Hepatocyte (in vitro differentiated cells): ENCODE measurements at regions not wholly inside any gene's neighbourhood (a gene's known extent, or its start where the extent isn't known, plus 50 kb on each side); places are given as distances from the start of the nearest gene placed in this dataset.

Experiments used
- DNase-seq: peaks from one replicate; pipeline ENCODE4 v3.0.0-alpha.2; 2016; ENCODE audit warnings: low spot score
- H2AFZ ChIP-seq: fragments of 200-600 bp; sonication (generic); 2 replicates; pipeline ENCODE4 v1.6.0; 2016; ENCODE audit warnings: antibody characterized with exemption, mild to moderate bottlenecking
- H3K27ac ChIP-seq: fragments of 200-600 bp; sonication (generic); 2 replicates; pipeline ENCODE4 v1.5.1; 2016; ENCODE audit warnings: mild to moderate bottlenecking
- H3K27me3 ChIP-seq: fragments of 200-600 bp; sonication (generic); 2 replicates; pipeline ENCODE4 v1.6.1; 2016
- H3K36me3 ChIP-seq: fragments of 200-600 bp; sonication (generic); replicated peaks from 2 replicates; pipeline ENCODE4 v1.5.1; 2016; ENCODE audit warnings: low read depth; ENCODE audit not compliant: insufficient read depth
- H3K4me1 ChIP-seq: fragments of 200-600 bp; sonication (generic); 2 replicates; pipeline ENCODE4 v1.5.1; 2016; ENCODE audit warnings: mild to moderate bottlenecking, moderate library complexity; ENCODE audit not compliant: insufficient read depth
- H3K4me2 ChIP-seq: fragments of 200-600 bp; sonication (generic); 2 replicates; pipeline ENCODE4 v1.6.0; 2016
- H3K4me3 ChIP-seq: fragments of 200-600 bp; sonication (generic); 2 replicates; pipeline ENCODE4 v1.5.1; 2016; ENCODE audit warnings: mild to moderate bottlenecking
- H3K79me2 ChIP-seq: fragments of 200-600 bp; sonication (generic); 2 replicates; pipeline ENCODE4 v1.6.0; 2017; ENCODE audit warnings: mild to moderate bottlenecking
- H3K9me2 ChIP-seq: fragments of 200-600 bp; sonication (generic); replicated peaks from 2 replicates; pipeline ENCODE4 v1.6.0; 2017; ENCODE audit warnings: mild to moderate bottlenecking; ENCODE audit not compliant: insufficient read depth
- H3K9me3 ChIP-seq: fragments of 200-600 bp; sonication (generic); 2 replicates; pipeline ENCODE4 v1.5.1; 2016; ENCODE audit warnings: low read depth, mild to moderate bottlenecking
- H4K20me1 ChIP-seq: fragments of 200-600 bp; sonication (generic); 2 replicates; pipeline ENCODE4 v1.6.0; 2016; ENCODE audit warnings: mild to moderate bottlenecking; ENCODE audit not compliant: insufficient read depth, poor library complexity, severe bottlenecking
- CTCF ChIP-seq: fragments of 200-600 bp; sonication (generic); IDR thresholded peaks from 2 replicates; pipeline ENCODE4 v1.5.1; 2016; ENCODE audit warnings: antibody characterized with exemption, mild to moderate bottlenecking; ENCODE audit not compliant: poor library complexity
- EZH2 ChIP-seq: fragments of 200-600 bp; sonication (generic); IDR thresholded peaks from 2 replicates; pipeline ENCODE4 v1.6.1; 2016; ENCODE audit warnings: antibody characterized with exemption, mild to moderate bottlenecking, borderline replicate concordance
- EZH2phosphoT487 ChIP-seq: fragments of 200-600 bp; sonication (generic); IDR thresholded peaks from one replicate; pipeline ENCODE4 v1.6.1; 2018; ENCODE audit warnings: antibody characterized with exemption, mild to moderate bottlenecking, low read depth, moderate library complexity; ENCODE audit not compliant: unreplicated experiment, severe bottlenecking
- WGBS: methylation state at CpG from one replicate; pipeline ENCODE4 v1.1.6; 2016; ENCODE audit warnings: low lambda C conversion rate; ENCODE audit errors: missing lambda C conversion rate; 5-methylcytosine and 5-hydroxymethylcytosine counted together

- H3K36me3 ChIP-seq, result no peaks in the 10 kb centered on the region
- 73% methylated on average over 5 of the region's 5 CpGs for WGBS
- no peaks in the 10 kb centered on the region for H3K27me3 ChIP-seq
- no peak overlapping the region for H3K4me2 ChIP-seq
- TF ChIP-seq CTCF (no peak), EZH2 (no peak), EZH2phosphoT487 (no peak)
- H3K4me3 ChIP-seq, result no peak overlapping the region
- H3K9me3 ChIP-seq, result no peaks in the 10 kb centered on the region
- no peaks in the 10 kb centered on the region for H3K9me2 ChIP-seq
- H3K79me2 ChIP-seq, result no peaks in the 10 kb centered on the region
- H2AFZ ChIP-seq, result no peak overlapping the region
- no peak for DNase-seq
- H4K20me1 ChIP-seq, result no peaks in the 10 kb centered on the region
- no peak overlapping the region for H3K27ac ChIP-seq
- H3K4me1 ChIP-seq, result no peaks in the 10 kb centered on the region
Observed at GRCh38 chr14:35985474-35986218, 159.5 kb downstream of the BRMS1L start.

- 67% methylated on average over 6 of the region's 6 CpGs for WGBS
- H3K36me3 ChIP-seq, result no peaks in the 10 kb centered on the region
- no peaks in the 10 kb centered on the region for H3K9me3 ChIP-seq
Observed at GRCh38 chr14:35979531-35979930, 153.4 kb downstream of the BRMS1L start.

GRCh38 chr14:35978561-35978960, 152.4 kb downstream of the BRMS1L start:
- DNase-seq, result no peak
- 86% methylated on average over 5 of the region's 6 CpGs for WGBS
- Histone ChIP-seq H3K4me1 (no peaks in the 10 kb centered on the region), H4K20me1 (no peaks in the 10 kb centered on the region), H3K27me3 (no peaks in the 10 kb centered on the region), H3K9me3 (no peaks in the 10 kb centered on the region), H2AFZ (no peak overlapping the region), H3K36me3 (no peaks in the 10 kb centered on the region), H3K4me2 (no peak overlapping the region), H3K4me3 (no peak overlapping the region), H3K27ac (no peak overlapping the region), H3K79me2 (no peaks in the 10 kb centered on the region), H3K9me2 (no peaks in the 10 kb centered on the region)
- no peak for TF ChIP-seq CTCF
- no peak for TF ChIP-seq EZH2phosphoT487
- no peak for TF ChIP-seq EZH2

More at GRCh38 chr14:35979531-35979930, 153.4 kb downstream of the BRMS1L start:
- Histone ChIP-seq H3K27ac (no peak overlapping the region), H3K79me2 (no peaks in the 10 kb centered on the region), H4K20me1 (no peaks in the 10 kb centered on the region), H3K4me1 (no peaks in the 10 kb centered on the region), H2AFZ (no peak overlapping the region), H3K27me3 (no peaks in the 10 kb centered on the region), H3K9me2 (no peaks in the 10 kb centered on the region), H3K4me3 (no peak overlapping the region), H3K4me2 (no peak overlapping the region)
- no peak for TF ChIP-seq CTCF
- TF ChIP-seq EZH2, result no peak
- TF ChIP-seq EZH2phosphoT487, result no peak
- DNase-seq, result no peak
